Astrocyte of the cerebellum (primary cell): ENCODE measurements at regions not wholly inside any gene's neighbourhood (a gene's known extent, or its start where the extent isn't known, plus 50 kb on each side); places are given as distances from the start of the nearest gene placed in this dataset.
"Not testable (repeated sequence)": the region's sequence is repeated elsewhere in the genome, so short reads cannot be mapped to it uniquely, and the experiment has no call there.

Experiments
- DNase-seq: peaks from one replicate; pipeline ENCODE4 v3.0.0-alpha.2; 2011; ENCODE audit warnings: low read depth
- H3K4me3 ChIP-seq: 2 replicates; pipeline ENCODE4 v1.5.1; 2011; ENCODE audit warnings: mild to moderate bottlenecking, low read depth, low read length, moderate library complexity
- CTCF ChIP-seq: IDR thresholded peaks from 2 replicates; pipeline ENCODE4 v1.5.1; 2012; ENCODE audit warnings: low read length, low read depth, moderate library complexity, mild to moderate bottlenecking; ENCODE audit errors: missing control alignments
- in situ Hi-C: cut with HindIII; loops from 2 replicates; pipeline ENCODE4 v1.10.0; 2017; ENCODE audit warnings: low sequenced_read_pairs

DNA sequence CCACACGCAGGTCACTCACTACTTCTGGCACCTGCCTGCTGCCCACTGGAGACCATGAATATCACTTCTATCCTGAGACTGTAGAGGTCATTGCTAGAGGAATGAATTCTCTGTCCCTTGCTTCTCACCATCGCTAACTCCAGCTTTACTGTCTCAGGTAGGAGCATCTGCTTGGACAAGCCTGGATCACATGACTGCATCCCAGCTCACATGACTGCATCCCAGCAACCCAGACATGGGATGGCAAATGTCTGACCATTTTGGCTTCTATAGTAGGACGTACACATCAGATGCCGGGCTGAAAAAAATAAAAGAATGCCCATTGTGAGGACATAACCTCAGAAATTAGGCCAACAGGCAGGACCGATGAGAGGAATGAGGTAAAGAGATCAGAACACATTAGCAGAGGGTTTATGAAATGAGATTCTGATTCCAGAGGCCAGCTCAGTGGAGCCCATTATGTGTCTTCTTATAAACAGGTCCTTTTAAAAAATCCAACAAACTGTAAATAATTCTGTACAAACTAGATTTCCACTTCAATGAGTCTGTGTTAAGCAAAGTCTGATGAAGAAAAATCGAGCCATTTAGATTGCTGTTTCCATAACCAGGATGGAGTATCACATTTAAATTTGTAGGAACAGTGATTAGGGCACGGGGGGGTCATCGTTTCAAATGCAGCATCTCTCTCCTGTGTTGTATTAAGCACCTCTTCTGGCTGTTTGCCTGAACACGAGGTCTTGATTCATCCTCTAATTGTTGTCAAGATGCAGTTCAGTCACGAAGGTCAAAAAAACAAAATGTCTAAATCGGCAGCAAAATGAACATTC, 126.7 kb downstream of the MTHFS start:
- in situ Hi-C loops: no loop called here
- DNase-seq: no peak
- TF ChIP-seq CTCF: no peak
- H3K4me3 ChIP-seq: no peak overlapping the region

DNA sequence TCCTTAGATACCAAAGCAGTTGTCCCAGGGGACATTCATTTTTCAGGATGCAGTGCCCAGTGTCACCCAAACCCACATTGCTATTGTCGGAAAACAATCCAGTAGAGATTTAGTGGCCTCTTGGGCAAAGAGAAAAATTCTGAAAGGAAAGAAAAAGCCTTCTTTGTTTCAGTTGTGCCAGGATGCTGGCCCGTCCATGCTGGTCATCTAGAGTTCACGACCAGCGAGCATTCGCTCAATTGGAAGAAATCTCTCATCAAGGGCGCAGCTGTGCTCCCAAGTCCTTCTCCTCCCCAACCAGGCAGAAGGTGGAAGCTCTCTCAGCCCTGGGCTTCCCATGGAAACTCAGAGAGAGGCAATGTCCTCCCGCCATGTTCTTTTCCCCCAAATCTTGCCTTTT, 123.7 kb downstream of the MTHFS start:
- no peak for DNase-seq
- no peak for TF ChIP-seq CTCF
- H3K4me3 ChIP-seq: no peak overlapping the region
- in situ Hi-C loops: no loop called here

DNA sequence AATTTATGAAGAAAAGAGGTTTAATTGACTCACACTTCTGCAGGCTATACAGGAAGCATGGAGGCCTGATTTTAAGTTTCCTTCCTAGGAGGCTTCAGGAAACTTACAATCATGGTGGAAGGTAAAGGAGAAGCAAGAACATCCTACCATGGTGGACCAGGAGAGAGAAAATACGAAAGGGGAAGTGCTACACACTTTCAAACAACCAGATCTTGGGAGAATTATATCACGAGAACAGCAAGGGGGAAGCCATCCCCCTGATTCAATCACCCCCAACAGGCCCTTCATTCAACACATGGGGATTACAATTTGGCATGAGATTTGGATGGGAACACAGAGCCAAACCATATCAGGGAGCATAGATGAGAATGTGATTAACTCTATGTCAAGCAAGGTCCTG, 121.0 kb downstream of the MTHFS start:
- DNase-seq: no peak
- no peak overlapping the region for H3K4me3 ChIP-seq
- in situ Hi-C loops: no loop called here
- TF ChIP-seq CTCF: no peak

DNA sequence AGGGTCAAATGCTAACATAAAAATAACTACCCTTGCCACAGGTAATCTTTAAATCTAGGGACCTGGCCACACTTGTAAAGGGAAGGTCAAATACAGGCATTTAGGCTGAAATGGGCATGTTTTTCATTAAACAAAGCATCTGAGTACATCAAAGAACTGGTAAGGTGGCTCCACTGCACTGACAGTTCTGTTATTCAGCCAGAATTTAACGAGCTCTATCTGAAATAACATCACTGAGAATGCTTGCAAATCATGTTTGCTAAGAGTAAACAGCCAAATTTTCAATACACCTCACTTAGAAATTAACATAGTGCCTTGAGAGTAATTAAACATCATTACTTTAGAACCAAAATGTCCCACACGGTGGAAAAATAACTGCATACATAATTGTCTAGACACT, 118.9 kb downstream of the MTHFS start:
- no peak for DNase-seq
- no peak for TF ChIP-seq CTCF
- in situ Hi-C loops: no loop called here
- H3K4me3 ChIP-seq: no peak overlapping the region

DNA sequence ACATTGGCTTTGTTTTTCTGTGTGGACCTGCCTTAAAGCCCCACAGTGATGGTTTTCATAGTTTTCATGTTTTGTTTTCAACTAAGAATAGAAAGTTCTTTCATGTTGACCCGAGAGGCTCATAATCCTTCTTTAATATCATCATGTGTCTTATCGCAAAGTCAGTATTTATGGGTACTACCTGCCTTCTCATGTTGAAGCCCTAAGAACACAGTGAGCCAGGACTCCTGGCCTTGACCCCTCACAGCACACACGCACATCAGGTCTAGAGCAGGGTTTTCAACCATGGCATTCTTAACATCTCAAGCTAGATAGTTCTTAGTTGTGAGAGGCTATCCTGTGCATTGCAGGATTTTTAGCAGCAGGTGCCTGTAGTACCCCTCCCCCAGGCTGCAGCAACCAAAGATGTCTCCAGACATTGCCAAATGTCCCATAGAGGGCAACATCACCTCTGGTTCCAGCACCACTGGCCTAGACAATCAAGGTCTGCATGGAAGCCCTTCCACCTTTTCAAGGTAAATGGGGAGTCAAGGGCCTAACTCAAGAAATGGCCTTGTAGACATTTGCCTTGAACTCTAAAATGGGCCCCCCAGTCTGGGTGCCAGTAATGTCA, 118.3 kb downstream of the MTHFS start:
- DNase-seq: no peak
- H3K4me3 ChIP-seq: no peak overlapping the region
- in situ Hi-C loops: no loop called here
- TF ChIP-seq CTCF: no peak

DNA sequence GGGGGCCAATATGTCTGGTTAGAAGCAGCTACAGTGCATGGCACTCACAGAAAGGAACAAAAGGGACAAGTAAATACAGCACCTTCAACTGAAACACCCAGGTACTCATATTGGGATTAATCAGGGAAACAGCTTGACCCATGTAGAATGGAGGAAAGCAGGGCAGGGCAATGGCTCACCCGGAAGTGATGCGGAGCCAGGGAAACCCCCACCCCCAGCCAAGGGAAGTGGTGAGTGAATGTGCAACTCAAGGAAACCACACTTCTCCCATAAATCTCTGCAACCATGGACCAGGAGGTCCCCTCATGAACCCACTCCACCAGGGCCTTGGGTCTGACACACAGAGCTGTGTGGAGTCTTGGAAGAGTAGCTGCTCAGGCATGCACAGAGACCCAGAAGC, 117.1 kb downstream of the MTHFS start:
- DNase-seq: no peak
- in situ Hi-C loops: no loop called here
- no peak for TF ChIP-seq CTCF
- no peak overlapping the region for H3K4me3 ChIP-seq

DNA sequence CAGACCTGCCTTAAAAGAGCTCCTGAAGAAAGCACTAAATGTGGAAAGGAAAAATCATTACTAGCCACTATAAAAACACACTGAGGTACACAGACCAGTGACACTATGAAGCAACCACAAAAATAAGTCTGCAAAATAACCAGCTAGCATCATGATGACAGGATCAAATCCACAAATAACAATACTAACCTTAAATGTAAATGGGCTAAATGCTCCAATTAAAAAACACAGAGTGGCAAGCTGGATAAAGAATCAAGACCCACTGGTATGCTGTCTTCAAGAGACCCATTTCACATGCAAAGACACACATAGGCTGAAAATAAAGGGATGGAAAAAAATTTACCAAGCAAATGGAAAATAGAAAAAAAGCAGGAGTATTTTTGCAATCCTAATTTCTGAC, 114.5 kb downstream of the MTHFS start:
- H3K4me3 ChIP-seq, in situ Hi-C loops, DNase-seq: not testable (repeated sequence)
